Smooth muscle cell of the brain vasculature (primary cell): ENCODE measurements at regions not wholly inside any gene's neighbourhood (a gene's known extent, or its start where the extent isn't known, plus 50 kb on each side); places are given as distances from the start of the nearest gene placed in this dataset.
"Not testable (repeated sequence)": the region's sequence is repeated elsewhere in the genome, so short reads cannot be mapped to it uniquely, and the experiment has no call there.

Experiments
- DNase-seq: peaks from one replicate; pipeline ENCODE4 v3.0.0-alpha.2; 2012; ENCODE audit warnings: low read depth, low spot score

- no peak for DNase-seq
Observed at GRCh38 chr11:25613865-25614264, 718.1 kb upstream of the ANO3 start.

GRCh38 chr11:25615069-25615468 lies 716.9 kb upstream of the ANO3 start:
- no peak for DNase-seq

- no peak for DNase-seq
Observed at GRCh38 chr11:25615841-25616240, 716.1 kb upstream of the ANO3 start.

GRCh38 chr11:25625094-25625493 lies 706.8 kb upstream of the ANO3 start:
- no peak for DNase-seq

- DNase-seq = no peak
Observed at GRCh38 chr11:25628030-25628429, 703.9 kb upstream of the ANO3 start.

GRCh38 chr11:25633230-25633629 lies 698.7 kb upstream of the ANO3 start:
- DNase-seq = no peak

GRCh38 chr11:25649220-25649619 lies 682.7 kb upstream of the ANO3 start:
- DNase-seq = not testable (repeated sequence)

GRCh38 chr11:25650319-25650718 lies 681.6 kb upstream of the ANO3 start:
- DNase-seq = no peak

- DNase-seq = no peak
Observed at GRCh38 chr11:25655636-25656035, 676.3 kb upstream of the ANO3 start.

GRCh38 chr11:25658916-25659315 lies 673.0 kb upstream of the ANO3 start:
- no peak for DNase-seq

- no peak for DNase-seq
Observed at GRCh38 chr11:25659706-25660105, 672.2 kb upstream of the ANO3 start.

GRCh38 chr11:25667871-25668270 lies 664.1 kb upstream of the ANO3 start:
- DNase-seq = no peak

GRCh38 chr11:25691959-25692358 lies 640.0 kb upstream of the ANO3 start:
- no peak for DNase-seq

- DNase-seq = no peak
Observed at GRCh38 chr11:25702417-25702816, 629.5 kb upstream of the ANO3 start.

- DNase-seq = no peak
Observed at GRCh38 chr11:25710975-25711374, 621.0 kb upstream of the ANO3 start.

GRCh38 chr11:25727944-25728343 lies 604.0 kb upstream of the ANO3 start:
- DNase-seq = no peak

GRCh38 chr11:25730230-25730629 lies 601.7 kb upstream of the ANO3 start:
- no peak for DNase-seq

- DNase-seq = no peak
Observed at GRCh38 chr11:25733777-25734176, 598.2 kb upstream of the ANO3 start.

- DNase-seq = no peak
Observed at GRCh38 chr11:25734591-25735211, 597.2 kb upstream of the ANO3 start.

- no peak for DNase-seq
Observed at GRCh38 chr11:25737071-25737675, 594.8 kb upstream of the ANO3 start.

GRCh38 chr11:25741886-25742285 lies 590.0 kb upstream of the ANO3 start:
- no peak for DNase-seq

GRCh38 chr11:25742800-25743199 lies 589.1 kb upstream of the ANO3 start:
- no peak for DNase-seq

GRCh38 chr11:25755381-25755780 lies 576.5 kb upstream of the ANO3 start:
- no peak for DNase-seq
